ENCODE measurements at regions not wholly inside any gene's neighbourhood (a gene's known extent, or its start where the extent isn't known, plus 50 kb on each side); places are given as distances from the start of the nearest gene placed in this dataset.

GRCh38 chr22:19574247-19574646, 50.0 kb upstream of the CLDN5 start:
- H3K4me3 ChIP-seq (ENCODE audit: low read depth, low read length) = no peak overlapping the region
- no peak for DNase-seq (ENCODE audit: low read depth)
- TF ChIP-seq CTCF (IDR thresholded peaks at IDR 0.05; ENCODE audit: low read depth, low read length, missing control alignments) = no peak

GRCh38 chr22:19576460-19577421, 52.5 kb upstream of the CLDN5 start:
- H3K4me3 ChIP-seq (ENCODE audit: low read depth, low read length) = no peak overlapping the region
- no peak for DNase-seq (ENCODE audit: low read depth)

GRCh38 chr22:19577422-19577966, 53.3 kb upstream of the CLDN5 start:
- no peak overlapping the region for H3K4me3 ChIP-seq (ENCODE audit: low read depth, low read length)

More at GRCh38 chr22:19576460-19577421, 52.5 kb upstream of the CLDN5 start:
- no peak for TF ChIP-seq CTCF (IDR thresholded peaks at IDR 0.05; ENCODE audit: low read depth, low read length, missing control alignments)

GRCh38 chr22:19578180-19579004, 54.2 kb upstream of the CLDN5 start:
- no peak for DNase-seq (ENCODE audit: low read depth)
- TF ChIP-seq CTCF (IDR thresholded peaks at IDR 0.05; ENCODE audit: low read depth, low read length, missing control alignments) = no peak

More at GRCh38 chr22:19577422-19577966, 53.3 kb upstream of the CLDN5 start:
- no peak for TF ChIP-seq CTCF (IDR thresholded peaks at IDR 0.05; ENCODE audit: low read depth, low read length, missing control alignments)
- no peak for DNase-seq (ENCODE audit: low read depth)

GRCh38 chr22:19579115-19579811, 55.1 kb upstream of the CLDN5 start:
- no peak for TF ChIP-seq CTCF (IDR thresholded peaks at IDR 0.05; ENCODE audit: low read depth, low read length, missing control alignments)
- H3K4me3 ChIP-seq (ENCODE audit: low read depth, low read length) = no peak overlapping the region
- no peak for DNase-seq (ENCODE audit: low read depth)

More at GRCh38 chr22:19578180-19579004, 54.2 kb upstream of the CLDN5 start:
- H3K4me3 ChIP-seq (ENCODE audit: low read depth, low read length) = no peak overlapping the region

- no peak overlapping the region for H3K4me3 ChIP-seq (ENCODE audit: low read depth, low read length)
- no peak for TF ChIP-seq CTCF (IDR thresholded peaks at IDR 0.05; ENCODE audit: low read depth, low read length, missing control alignments)
- DNase-seq (ENCODE audit: low read depth) = no peak
These were observed 55.7 kb upstream of the CLDN5 start for GRCh38 chr22:19579880-19580279.
